ENCODE measurements at regions not wholly inside any gene's neighbourhood (a gene's known extent, or its start where the extent isn't known, plus 50 kb on each side); places are given as distances from the start of the nearest gene placed in this dataset.

DNA sequence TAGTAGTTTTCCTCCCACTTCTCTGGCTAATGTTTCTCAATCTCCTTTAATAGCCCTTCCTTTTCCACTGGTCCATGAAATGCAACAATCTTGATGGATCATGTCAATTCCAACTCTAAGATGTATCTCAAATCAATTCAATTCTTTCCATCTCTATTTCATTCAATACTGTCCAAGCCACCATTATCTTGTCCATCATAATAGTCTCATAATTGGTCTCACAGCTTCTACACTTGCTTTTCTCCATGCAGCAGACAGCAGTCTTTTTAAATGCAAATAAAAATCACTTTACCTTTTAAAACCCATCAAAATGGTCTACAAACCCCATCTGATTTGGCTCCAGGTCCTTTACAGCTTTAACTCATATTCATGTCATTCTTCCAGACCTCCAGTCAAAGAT is 226.6 kb downstream of the EPHA4 start:
- no peak for TF ChIP-seq EZH2phosphoT487 (IDR thresholded peaks at IDR 0.05; ENCODE audit: insufficient read depth, low read depth)
- TF ChIP-seq EZH2 (IDR thresholded peaks at IDR 0.05; ENCODE audit: insufficient read depth, poor library complexity, severe bottlenecking) = no peak
